ENCODE measurements at regions not wholly inside any gene's neighbourhood (a gene's known extent, or its start where the extent isn't known, plus 50 kb on each side); places are given as distances from the start of the nearest gene placed in this dataset.
"Not testable (repeated sequence)": the region's sequence is repeated elsewhere in the genome, so short reads cannot be mapped to it uniquely, and the experiment has no call there.

DNA sequence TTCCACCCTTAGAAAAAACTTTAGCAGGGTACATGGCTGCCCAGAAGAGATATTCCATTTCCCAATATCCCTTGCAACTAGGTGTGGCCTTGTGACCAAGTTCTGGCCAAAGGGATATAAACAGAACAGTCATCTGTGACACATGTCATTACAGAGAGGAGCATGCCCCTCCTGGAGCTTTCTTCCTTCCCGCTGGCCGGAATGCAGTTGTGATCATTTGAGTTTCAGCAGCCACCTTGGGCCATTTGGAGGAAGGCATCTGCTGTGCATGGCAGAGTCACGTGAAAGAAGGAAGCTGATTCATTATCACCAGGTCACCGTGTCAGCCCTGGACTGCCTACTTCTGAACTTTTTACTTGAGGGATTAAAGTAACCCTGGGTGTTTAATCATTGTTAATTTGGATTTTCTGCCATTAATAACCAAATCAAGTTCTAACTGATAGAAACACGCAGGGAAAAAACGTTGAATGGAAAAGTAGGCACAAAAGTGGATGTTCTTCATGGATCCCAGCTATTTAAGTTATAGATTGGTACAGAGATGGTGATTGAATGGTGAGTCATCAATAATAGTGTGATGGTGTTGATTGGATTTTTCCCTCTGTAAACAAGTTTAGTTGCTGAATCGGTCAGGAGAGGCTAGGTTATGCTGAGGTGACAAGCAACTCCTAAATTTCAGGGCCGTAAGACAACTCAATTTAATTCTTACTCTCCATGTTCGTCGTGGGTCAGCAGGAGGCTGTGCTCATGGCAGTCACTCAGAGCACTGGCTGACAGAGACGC, 80.7 kb upstream of the CCDC167 start:
- DNase-seq, result no peak

DNA sequence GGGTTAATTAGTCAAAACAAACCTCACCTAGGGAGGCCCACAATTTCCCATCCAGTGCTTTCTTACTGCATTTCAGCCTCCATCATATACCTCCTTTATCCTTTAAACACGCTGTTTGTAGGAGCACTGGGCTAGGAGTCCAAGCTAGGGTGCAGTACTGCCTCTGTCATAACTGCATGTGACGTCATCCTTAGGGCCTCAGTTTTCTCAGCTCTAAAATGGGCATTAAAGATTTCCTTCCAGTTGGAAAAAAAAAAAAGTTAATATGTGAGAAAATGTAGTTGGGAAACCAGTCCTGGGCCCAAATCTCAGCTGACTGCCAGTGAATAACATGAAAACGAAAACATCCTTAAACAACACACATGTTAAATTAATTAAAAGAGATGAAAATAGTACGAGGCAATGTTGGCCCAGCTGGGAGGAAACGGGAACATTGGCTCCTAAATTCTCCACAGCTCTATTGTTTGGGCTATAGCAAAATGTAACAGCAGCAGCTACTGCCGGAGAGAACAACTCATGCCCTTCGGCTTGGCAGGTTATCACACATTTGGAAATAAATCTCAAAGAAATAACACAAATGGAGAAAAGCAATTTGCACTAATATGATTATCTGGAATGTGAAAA, 79.9 kb upstream of the CCDC167 start:
- DNase-seq, result no peak

DNA sequence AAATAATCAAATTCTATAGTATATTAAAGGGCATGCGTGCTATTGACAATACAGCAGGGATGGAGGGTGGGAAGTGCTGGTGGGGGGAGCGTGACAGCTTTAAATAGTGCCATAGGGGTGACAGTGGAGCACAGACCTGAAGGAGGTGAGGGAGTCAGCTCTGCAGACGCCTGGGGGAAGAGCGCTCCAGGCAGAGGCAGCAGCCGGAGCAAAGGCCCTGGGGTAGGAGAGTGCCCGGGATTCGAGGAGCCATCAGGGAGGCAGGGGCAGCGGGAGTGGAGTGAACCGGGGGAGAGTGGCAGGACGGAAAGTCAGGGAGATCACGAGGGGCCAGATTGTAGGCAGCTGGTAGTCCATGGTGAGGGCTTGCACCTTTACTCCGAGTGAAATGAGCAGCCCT, 78.4 kb upstream of the CCDC167 start:
- no peak for DNase-seq

DNA sequence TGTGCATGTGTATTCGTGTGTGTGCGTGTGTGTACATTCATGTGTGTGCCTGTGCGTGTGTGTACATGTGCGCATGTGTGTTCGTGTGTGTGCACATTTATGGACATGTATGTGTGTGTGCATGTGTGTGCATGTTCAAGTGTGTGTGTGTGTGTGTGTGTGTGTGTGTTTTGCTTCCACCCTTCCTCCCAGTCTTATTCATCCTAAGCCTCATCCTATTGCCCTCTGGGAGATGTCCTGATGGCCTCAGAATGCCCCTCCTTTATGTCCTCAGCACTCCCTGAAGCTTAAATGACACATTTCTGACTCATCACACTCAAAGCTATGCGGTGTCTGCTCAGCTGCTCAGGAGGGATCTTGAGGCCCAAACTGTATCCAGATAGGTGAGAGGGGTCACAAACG, 76.6 kb upstream of the CCDC167 start:
- DNase-seq, result no peak

DNA sequence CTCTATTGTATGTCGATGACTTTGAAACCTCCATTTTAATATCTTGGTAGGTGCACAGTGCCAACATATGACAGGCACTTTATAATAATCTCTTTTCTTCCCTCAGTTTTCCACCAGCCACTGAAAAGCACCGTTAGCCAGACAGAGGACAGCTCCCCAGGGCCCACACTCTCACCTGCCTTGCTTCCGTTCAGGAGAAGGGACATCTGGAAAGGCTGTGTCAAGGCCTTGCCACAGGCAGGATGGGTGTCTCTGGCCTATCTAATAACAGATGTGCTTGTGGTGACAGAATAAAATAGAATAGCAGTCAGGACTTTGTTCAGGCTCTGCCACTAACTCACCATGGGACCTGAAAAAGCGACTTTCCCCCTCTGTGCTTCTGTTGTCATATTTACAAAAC, 75.5 kb upstream of the CCDC167 start:
- DNase-seq, result no peak

DNA sequence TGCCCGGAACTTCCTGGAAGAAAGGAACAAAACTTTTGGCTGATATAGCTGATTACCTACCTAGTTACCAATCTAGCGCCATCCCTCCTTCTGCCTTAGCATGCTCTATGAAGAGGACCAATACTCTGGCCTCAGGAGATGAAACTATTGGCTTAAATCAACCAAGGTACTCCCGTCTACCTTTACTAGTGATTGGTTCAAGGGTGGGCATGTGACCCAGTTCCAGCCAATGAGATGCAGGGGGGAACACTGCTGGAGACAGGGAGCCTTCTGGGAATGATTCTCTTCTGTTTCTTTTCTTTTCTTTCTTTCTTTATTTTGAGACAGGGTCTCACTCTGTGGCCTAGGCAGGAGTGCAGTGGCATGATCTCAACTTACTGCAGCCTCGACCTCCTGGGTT, 72.6 kb upstream of the CCDC167 start:
- no peak for DNase-seq

DNA sequence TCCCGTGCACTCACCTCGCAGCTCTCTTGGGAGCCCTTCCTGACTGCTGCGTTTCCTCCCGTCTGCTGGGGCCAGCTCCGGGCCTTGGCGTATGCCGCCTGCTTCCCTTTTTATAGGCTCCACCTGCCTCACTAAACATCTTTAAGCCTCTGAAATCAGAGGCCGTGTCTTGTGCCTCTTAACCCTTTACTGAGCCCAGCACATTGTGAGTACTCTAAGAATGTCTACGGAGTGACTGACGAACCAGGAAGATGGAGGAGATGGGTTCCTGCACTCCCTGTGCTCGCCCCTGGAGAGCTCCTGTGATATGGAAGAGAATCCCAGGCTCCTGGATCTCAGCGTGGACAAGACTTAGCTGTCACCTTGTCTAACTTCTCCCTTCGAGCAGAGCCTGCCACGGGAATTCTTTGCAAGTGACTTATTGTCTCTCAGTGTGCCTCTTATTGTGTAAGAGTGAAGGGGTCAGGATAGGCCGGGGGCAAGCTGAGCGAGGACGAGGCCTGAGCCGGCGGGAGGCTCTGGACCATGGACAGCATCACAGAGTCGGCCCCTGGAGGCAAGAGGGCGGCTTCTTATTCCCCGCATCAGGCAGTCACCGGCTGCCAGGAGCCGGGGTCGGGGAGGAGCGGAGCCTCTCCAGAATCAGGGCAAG, 70.9 kb upstream of the CCDC167 start:
- no peak for DNase-seq

DNA sequence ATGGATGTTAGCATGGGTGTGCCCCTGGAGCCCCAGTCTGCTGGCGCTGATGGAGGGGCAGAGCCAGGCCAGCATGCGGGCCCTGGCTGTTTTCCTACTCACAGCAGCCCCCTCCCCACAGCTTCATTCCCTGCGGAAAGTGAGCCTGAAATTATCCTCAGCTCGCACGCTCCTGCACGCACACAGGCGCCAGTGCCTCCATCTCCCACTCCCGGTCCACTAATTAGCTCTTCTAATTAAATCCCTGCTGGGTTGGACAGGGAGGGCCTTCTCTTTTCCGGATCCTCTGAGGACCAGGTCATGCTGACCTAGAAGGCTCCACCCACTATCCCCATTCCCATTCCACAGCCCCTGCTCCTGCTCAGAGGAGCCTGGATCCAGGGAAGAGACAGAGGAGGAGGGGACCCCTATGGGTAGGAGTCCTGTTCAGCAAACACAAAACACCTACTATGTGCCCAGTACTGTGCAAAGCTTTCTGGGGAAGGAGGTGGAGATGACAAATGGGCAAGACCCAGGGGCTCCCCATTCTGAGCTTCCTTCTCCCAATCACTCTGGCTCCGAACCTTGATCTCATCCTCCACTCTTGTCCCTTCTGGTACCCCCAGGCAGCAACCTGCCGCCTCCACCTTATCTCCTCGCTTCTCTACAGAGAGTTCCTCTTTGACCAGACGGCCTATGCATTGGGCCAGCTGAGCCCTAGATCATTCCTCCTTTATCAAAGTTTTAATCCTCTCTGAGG, 70.2 kb upstream of the CCDC167 start:
- DNase-seq, result no peak

DNA sequence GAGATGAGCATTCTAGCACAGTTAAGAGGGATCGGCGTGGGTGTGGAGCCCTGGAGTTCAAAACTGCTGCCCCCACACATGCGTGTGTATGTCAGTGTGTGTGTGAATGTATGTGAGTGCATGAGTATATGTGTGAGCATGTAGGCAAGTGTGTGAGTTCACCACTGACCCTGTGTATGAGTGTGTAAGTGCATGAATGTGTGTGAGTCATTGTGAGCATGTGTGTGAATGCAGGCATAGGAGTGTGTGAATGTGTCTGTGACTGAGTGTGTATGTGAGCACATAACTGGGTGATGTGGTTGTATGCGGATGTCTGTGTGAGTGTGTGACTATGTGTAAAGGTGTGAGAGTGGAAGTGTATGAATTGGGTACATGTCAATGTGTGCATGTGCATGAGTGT, 69.6 kb upstream of the CCDC167 start:
- DNase-seq, result no peak

DNA sequence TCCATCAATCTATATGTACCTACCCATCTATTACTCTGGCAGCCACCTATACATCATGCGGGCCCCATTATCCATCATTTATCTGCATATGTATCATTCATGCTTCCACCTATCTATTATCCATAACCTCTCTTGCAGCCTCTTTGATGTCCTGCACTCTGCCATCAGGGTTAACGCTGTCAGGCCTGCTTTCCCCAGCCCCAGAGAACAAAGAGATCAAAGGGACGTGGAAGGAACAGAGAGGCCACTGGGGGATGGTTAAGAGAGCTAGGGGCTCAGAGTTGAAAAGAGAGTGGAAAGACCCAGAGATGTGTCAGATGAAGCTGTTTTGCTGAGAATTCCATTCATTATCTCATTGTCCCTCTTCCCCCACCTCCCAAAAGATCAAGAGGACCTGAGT, 67.3 kb upstream of the CCDC167 start:
- DNase-seq, result no peak

DNA sequence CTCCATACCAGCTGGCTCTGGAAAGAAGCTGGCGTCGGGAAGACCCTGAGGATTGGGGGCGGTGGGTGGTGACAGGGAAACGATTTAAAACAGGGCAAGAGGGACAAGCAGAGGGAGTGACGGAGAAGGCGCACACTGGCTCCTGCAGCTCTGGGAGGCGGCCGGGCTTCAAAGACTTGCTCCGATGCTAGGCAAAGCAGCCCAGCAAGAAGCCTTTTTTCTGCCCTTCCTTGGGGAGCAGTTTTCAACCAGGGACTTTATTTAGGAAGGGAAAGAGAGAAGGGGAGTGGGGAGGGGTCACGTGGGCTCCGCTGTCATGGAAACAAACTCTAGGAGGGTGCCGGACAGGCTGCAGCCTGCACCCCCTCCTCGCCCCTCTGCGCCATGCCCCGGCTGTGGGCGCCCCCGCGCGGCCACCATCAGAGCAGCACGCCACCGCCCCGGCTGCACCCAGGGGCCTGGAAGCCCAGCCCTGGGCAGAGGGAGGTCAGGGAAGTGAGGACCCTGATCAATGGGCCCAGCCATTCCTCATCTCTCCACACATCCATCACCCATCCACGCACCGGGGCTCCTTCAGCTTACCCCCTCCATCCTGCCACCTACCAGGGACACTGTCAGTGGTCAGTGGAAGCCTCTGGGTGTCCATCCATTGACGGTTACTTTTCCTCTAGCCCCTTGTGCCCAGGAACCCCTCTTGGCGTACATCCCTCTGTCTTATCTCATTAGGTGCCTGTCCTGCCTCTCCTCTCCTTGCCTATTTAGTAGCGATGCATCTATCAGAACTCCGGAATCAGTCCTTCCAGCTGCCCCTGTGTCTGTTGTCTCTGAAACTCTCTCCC, 66.6 kb upstream of the CCDC167 start:
- peak; percentile 8 to 16 for DNase-seq

DNA sequence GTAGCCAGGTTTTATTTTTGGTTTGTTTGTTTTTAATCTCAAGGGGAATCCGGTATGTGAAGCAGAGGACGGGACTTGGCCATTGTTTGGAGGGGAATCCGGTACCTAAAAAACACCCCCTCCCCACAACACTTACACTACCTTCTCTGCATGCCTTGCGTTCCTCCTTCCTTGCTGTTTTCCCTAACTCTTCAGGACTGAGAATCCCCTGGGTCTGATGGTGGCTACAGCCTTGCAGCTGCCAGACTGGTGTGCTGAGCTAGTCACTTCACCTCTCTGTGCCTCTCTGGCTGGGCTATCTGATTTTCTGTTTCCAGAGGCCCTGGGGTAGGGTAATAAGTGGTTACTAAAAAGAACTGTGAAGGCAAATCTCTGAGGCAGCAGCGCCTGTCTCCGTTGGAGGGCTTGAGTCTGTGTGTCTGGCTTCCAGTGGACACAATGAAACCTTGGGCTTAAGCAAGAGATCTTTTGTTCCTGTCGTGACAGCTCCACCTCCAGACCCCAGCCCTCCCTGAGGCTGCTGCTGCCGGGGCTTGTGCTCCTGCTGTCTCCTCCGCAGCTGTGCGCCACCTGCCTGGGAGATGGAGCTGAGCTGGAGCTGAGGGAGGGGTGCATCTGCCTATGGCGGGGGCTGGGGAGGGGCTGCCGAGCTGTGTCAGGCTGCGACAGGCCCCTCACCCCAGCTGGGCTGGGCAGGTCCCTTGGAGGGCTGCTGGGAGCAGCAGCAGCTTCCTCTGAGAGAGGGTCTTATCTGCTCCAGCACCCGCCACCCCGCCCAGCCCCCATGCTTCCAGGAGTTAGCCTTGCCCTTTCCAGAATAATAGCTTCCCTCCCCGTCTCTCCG, 65.8 kb upstream of the CCDC167 start:
- no peak for DNase-seq

DNA sequence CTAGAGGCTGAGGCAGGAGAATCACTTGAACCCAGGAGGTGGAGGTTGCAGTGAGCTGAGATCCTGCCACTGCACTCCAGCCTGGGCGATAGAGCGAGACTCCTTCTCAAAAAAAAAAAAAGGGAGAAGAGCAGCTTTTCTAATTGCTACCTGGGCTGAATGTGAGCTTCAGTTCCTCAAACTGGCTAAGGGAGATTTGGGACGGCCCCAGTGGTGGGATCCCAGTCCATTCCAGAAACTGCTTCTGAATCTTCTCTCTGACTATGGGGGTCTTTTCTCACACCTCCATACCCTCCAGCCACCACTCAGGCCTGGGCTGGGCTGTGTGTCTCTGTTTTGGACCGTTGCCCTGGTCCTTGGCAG, 63.2 kb upstream of the CCDC167 start:
- not testable (repeated sequence) for DNase-seq

DNA sequence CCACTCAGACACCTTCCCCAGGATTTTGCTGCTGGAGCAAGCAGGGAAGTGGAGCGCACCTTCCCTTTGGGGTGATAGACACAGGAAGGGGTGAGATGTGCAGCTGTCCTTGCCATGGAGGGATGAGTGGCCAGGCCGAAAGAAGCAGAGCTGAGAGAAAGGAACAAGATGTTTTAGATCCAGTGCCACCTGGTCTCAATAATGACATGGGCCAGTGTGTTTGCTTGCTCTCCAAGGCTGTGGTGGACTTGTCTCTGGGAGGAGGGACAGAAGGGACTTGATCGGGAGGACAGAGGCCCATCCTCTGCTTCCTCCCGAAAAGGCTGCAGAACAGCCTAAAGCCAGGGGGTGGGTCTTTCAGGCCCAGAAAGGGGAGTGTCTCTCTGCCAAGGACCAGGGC, 61.7 kb upstream of the CCDC167 start:
- DNase-seq, result no peak

DNA sequence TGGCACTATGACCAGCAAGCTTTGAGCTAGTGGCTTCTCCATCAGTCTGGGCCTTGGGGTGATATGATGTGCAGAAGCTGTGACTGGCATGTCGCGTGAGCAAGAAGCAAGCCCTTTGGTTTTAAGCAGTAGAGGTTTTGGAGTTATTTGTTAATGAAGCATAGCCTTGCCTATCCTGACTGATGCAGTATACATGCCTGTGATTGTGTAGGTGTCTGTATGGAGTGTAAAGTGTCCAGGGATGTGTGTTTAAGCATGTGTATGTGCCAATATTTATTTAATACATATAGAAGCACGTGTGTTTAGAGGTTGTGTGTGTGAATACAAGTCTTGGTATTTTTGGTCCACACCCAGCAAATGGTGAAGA, 61.0 kb upstream of the CCDC167 start:
- DNase-seq, result no peak

DNA sequence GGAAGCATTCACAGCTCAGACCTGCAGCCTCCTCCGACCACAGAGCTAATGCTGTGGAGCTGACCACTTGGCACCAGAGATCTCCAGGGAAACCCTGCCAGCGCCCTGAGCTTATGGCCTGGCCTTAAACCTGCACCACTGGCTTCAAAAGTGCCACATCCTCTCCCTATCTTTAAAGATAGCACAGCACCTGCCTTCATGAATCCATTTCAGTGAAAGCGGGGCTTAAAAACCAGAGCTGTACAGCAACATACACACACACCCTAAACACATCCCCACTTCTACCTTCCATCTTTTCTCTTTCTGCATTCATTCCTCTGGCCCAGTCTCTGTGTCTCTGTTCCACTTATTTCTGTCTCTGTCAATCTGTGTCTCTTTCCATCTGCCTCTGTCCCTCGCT, 59.8 kb upstream of the CCDC167 start:
- DNase-seq, result no peak

DNA sequence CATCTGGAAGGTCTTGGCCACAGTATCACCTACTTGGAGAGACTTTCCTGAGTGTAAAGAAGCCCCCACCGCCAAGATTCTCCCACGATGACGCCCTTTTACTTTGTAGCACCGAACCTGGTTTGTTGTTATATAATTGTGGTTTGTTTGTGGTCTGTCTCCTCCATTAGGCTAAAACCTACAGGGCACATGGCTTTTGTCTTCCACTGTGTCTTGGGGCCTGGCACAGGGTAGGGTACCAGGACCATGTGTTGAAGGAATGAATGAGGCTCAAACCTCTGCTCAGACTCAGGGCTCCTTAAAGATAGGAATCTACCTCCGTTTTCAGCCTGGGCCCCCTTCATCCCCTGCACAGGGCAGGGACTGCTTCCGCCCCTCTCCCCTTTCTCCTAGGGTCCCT, 59.4 kb upstream of the CCDC167 start:
- DNase-seq, result no peak

DNA sequence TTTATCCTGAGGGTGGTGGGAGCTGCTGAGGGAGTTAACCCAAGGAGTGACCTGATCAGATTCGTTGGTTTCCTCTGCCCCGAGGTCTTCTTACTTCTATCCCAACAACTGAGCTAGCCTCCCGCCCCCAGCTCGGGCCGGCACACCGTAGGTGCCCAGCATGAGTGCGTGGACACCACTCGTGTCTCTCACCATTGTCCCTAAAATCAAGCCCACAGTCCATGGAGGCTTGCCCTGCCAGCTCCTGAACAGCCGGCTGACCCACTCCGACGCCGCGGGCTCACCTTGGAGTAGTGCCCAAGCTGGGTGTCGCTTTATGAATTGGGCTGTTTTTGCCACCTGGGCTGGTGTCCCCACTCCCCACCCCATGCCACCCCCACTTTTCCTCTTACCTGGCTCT, 59.0 kb upstream of the CCDC167 start:
- no peak for DNase-seq

DNA sequence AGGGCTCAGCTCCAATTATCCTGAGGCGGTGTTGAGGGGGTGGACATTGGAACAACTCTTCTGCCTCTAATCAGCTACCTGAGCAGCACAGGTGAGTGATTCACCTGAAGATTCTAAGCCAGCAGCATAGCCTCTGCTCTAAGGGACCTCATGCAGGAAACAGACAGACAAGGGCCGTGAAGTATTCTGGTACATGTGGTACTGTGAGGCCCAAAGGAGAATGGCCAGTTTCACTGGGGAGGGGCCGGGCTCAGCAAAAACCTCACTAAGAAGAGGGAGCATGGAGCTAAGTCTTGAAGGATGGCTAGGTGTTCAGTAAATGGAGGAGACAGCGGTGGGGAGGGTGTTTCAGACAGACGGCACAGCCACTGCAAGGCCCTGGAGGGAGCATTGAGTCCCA, 58.5 kb upstream of the CCDC167 start:
- DNase-seq, result no peak

DNA sequence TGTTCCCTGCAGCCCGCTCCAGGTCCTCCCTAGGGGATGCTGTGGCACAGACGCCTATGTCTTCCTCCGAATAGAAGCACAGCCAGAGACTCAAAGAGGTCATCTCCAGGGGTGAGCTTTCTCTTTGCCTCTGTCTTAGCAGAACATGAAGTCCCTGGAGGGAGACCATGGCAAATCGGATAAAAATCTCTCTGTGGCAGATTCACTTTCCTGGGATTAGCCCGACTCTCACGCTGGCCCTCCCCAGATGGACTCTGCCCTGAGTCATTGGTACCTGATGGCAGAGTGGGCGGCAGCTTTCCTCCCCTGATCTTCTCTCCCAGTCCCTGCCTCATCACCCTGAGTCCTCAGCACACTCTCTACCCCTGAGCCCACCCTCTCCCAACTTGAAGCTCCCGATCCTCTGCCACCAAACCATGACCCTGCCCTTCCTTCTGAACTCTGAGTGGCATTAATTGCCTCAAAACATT, 58.0 kb upstream of the CCDC167 start:
- no peak for DNase-seq

DNA sequence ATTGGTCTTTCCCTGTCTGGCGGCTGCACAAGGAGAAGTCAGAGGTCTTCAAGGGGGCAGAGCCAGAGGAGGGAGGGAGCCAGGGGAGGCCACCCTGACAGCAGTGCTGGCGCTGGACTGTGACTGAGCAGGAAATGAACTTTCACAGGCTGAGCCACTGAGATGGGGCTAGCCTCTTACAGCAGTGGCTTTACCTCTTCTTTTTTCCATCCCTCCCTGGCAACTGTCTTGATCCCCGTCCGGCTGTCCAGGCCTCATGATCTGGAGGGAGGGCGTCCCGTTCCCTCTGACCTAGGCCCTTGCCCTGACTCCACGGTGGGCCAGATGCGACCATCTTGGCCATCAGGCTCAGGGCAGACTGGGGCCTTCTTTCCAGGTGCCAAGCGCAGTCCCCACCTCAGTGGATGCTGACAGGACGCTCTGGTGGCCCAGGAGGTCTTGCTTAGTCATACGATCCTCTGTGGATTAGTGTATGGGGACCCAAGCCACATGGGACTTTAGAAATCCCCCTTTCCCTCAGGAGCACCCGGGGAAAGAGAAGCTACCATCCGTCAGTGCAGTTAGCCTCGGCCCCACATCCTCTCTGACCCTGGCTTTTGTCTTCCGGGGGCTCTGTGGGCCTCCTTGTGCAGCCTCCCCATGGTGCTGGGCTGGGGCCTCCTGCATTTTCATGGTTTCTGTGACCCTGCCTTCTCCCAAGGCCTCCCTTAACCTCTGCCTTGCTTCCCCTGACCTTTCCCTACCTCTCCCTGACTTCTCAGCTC, 57.4 kb upstream of the CCDC167 start:
- no peak for DNase-seq

Data from bone marrow (tissue), 2 donors.